ENCODE measurements at regions not wholly inside any gene's neighbourhood (a gene's known extent, or its start where the extent isn't known, plus 50 kb on each side); places are given as distances from the start of the nearest gene placed in this dataset.
"Not testable (repeated sequence)": the region's sequence is repeated elsewhere in the genome, so short reads cannot be mapped to it uniquely, and the experiment has no call there.

- no peaks in the 10 kb centered on the region for H3K27me3 ChIP-seq (ENCODE audit: control insufficient read depth in 3 of 3, insufficient read depth in 3 of 3, low read length in 2 of 3)
- 87 to 92% methylated on average over 7 of the region's 7 CpGs for WGBS, 2 donors
- no peak overlapping the region for H3K4me3 ChIP-seq
- TF ChIP-seq CTCF (IDR thresholded peaks at IDR 0.05; ENCODE audit: control extremely low read depth, extremely low read depth), result no peak
- no peak overlapping the region for H3K27ac ChIP-seq (ENCODE audit: low read depth in 1 of 2, low read length in 1 of 2)
- H3K4me1 ChIP-seq (ENCODE audit: control insufficient read depth in 5 of 5, insufficient read depth in 5 of 5, low read length in 5 of 5), result peaks cover 0 to 3% (median 0%) of the 10 kb centered on the region in 5 donors
- DNase-seq, result no peak
- H3K9me3 ChIP-seq (ENCODE audit: control insufficient read depth in 4 of 4, insufficient read depth in 3 of 4, low read length in 3 of 4), result no peaks in the 10 kb centered on the region
- H3K9ac ChIP-seq (ENCODE audit: insufficient read depth in 1 of 2, low read length in 2 of 2), result no peak overlapping the region
- H3K36me3 ChIP-seq (ENCODE audit: control insufficient read depth in 4 of 4, insufficient read depth in 4 of 4, low read length in 4 of 4), result peaks cover 0 to 6% (median 0%) of the 10 kb centered on the region in 4 donors
- no peak for ATAC-seq (ENCODE audit: insufficient read depth, low FRiP score)
Observed at GRCh38 chr9:109996936-109997580, 210.9 kb downstream of the C9orf152 start.

- ATAC-seq (ENCODE audit: insufficient read depth, low FRiP score), result no peak
- peaks cover 0 to 6% (median 0%) of the 10 kb centered on the region in 4 donors for H3K36me3 ChIP-seq (ENCODE audit: control insufficient read depth in 4 of 4, insufficient read depth in 4 of 4, low read length in 4 of 4)
Observed at GRCh38 chr9:109997682-109998081, 210.3 kb downstream of the C9orf152 start.

GRCh38 chr9:110005521-110005920 is 202.4 kb downstream of the C9orf152 start:
- WGBS, 2 donors, result 53 to 80% methylated on average over 3 to 8 of the region's 8 CpGs
- not testable (repeated sequence) for ATAC-seq (ENCODE audit: insufficient read depth, low FRiP score); H3K4me1 ChIP-seq (ENCODE audit: control insufficient read depth in 5 of 5, insufficient read depth in 5 of 5, low read length in 5 of 5); H3K9me3 ChIP-seq (ENCODE audit: control insufficient read depth in 4 of 4, insufficient read depth in 3 of 4, low read length in 3 of 4); DNase-seq; H3K27me3 ChIP-seq (ENCODE audit: control insufficient read depth in 3 of 3, insufficient read depth in 3 of 3, low read length in 2 of 3); H3K4me3 ChIP-seq; H3K36me3 ChIP-seq (ENCODE audit: control insufficient read depth in 4 of 4, insufficient read depth in 4 of 4, low read length in 4 of 4); H3K9ac ChIP-seq (ENCODE audit: insufficient read depth in 1 of 2, low read length in 2 of 2); H3K27ac ChIP-seq (ENCODE audit: low read depth in 1 of 2, low read length in 1 of 2)

More at GRCh38 chr9:109997682-109998081, 210.3 kb downstream of the C9orf152 start:
- no peaks in the 10 kb centered on the region for H3K9me3 ChIP-seq (ENCODE audit: control insufficient read depth in 4 of 4, insufficient read depth in 3 of 4, low read length in 3 of 4)
- H3K4me1 ChIP-seq (ENCODE audit: control insufficient read depth in 5 of 5, insufficient read depth in 5 of 5, low read length in 5 of 5), result peaks cover 0 to 3% (median 0%) of the 10 kb centered on the region in 5 donors
- TF ChIP-seq CTCF (IDR thresholded peaks at IDR 0.05; ENCODE audit: control extremely low read depth, extremely low read depth), result no peak
- H3K27ac ChIP-seq (ENCODE audit: low read depth in 1 of 2, low read length in 1 of 2), result peak overlapping the region; percentile 26 to 60
- 52 to 62% methylated on average over 4 of the region's 4 CpGs for WGBS, 2 donors
- H3K27me3 ChIP-seq (ENCODE audit: control insufficient read depth in 3 of 3, insufficient read depth in 3 of 3, low read length in 2 of 3), result no peaks in the 10 kb centered on the region
- DNase-seq, result peak in 2 of 3 donors; percentile 9 to 23
- H3K4me3 ChIP-seq, result no peak overlapping the region
- H3K9ac ChIP-seq (ENCODE audit: insufficient read depth in 1 of 2, low read length in 2 of 2), result no peak overlapping the region

GRCh38 chr9:110006657-110007056 is 201.3 kb downstream of the C9orf152 start:
- no peaks in the 10 kb centered on the region for H3K27me3 ChIP-seq (ENCODE audit: control insufficient read depth in 3 of 3, insufficient read depth in 3 of 3, low read length in 2 of 3)
- WGBS, 2 donors, result 81 to 89% methylated on average over 2 of the region's 2 CpGs
- no peak for TF ChIP-seq CTCF (IDR thresholded peaks at IDR 0.05; ENCODE audit: control extremely low read depth, extremely low read depth)

More at GRCh38 chr9:110006657-110007056, 201.3 kb downstream of the C9orf152 start:
- no peak for ATAC-seq (ENCODE audit: insufficient read depth, low FRiP score)
- Histone ChIP-seq H3K4me3 (no peak overlapping the region), H3K9me3 (ENCODE audit: control insufficient read depth in 4 of 4, insufficient read depth in 3 of 4, low read length in 3 of 4) (no peaks in the 10 kb centered on the region), H3K27ac (ENCODE audit: low read depth in 1 of 2, low read length in 1 of 2) (no peak overlapping the region), H3K36me3 (ENCODE audit: control insufficient read depth in 4 of 4, insufficient read depth in 4 of 4, low read length in 4 of 4) (no peaks in the 10 kb centered on the region), H3K9ac (ENCODE audit: insufficient read depth in 1 of 2, low read length in 2 of 2) (no peak overlapping the region), H3K4me1 (ENCODE audit: control insufficient read depth in 5 of 5, insufficient read depth in 5 of 5, low read length in 5 of 5) (no peaks in the 10 kb centered on the region)
- DNase-seq, result no peak

All from lung (tissue), 11 donors.